GM21723 (cell line): ENCODE measurements at regions not wholly inside any gene's neighbourhood (a gene's known extent, or its start where the extent isn't known, plus 50 kb on each side); places are given as distances from the start of the nearest gene placed in this dataset.

ENCODE experiments used
- ATAC-seq: cut with Tn5 transposase; IDR thresholded peaks from one replicate; pipeline ENCODE4 v1.9.1; 2021; ENCODE audit warnings: mild to moderate bottlenecking, moderate library complexity; ENCODE audit not compliant: unreplicated experiment

DNA sequence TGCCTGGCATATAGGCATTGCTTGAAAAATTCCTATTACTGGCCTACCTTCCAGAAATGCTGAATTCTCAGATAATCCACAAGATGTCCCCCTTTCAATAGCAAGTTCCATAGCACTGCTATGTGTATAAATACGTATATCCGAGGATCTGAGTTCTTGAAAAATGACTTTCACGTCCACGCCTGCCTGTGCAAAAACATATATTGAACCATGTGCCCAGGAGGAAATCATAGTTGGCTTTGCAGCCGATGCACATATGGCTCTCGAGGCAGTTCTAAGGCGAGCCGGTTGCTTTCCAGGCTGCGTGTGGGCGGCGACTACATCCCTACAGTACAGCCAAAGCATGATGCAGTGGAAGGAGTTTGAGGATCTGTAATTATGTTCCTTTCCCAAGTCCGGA is 55.4 kb upstream of the ESX1 start:
- no peak for ATAC-seq

DNA sequence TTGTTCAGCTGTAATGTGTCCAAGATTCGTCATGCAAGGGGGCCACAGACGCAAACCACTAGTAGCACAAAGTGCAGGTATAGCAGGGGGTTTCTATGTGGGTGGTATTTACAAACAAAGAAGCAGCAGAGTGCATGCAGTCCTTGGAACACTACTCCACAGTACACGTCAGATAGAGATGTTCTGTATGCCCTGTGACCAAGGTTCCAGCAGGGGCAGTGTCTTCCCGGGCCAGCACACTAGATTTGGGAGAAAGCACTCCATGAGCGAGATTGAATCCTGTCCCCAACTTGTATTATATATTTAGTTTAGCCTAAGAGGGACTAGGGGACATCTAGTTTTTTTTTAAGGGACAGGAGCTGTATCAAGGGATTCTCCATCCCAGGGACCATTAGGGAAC is 54.4 kb upstream of the ESX1 start:
- ATAC-seq = no peak

DNA sequence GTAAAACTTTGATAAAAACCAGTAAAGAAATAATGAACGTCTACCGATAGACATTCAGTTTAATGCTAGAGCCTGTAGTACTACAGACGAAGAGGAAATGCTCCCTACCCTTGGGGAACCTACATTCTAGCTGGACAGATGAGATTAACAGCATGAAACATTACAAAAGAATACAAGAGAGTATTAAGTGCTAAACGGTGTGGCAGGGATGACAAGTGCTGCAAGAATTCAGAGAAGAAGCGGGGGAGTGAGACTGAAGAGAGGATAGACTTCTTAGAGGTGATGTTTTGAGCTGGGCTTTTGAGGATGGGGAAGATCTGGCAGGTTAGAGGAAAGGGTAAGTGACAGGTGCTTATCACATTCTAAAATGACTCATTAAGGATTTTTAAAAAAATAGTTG is 52.6 kb upstream of the ESX1 start:
- ATAC-seq = no peak

DNA sequence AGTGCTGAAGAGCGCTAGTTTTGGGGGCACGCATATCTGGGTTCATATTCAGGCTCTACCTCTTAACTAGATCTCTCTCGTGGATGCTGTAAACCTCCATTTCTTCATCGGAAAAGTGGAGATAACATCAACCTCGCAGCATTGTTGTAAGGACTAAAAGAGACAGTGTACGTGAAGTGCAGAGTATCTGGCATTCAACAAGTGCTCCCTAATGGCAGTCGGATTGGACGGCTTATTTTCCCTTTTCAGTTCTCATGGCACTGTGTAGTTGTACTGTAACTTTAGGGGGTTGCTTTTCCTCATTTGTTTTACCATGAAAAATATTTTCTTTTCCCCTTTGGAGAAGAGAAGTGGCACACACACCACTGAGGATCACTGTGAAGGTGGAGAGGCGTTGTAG is 51.4 kb upstream of the ESX1 start:
- ATAC-seq = no peak
